GM23338 (cell line): ENCODE measurements at regions not wholly inside any gene's neighbourhood (a gene's known extent, or its start where the extent isn't known, plus 50 kb on each side); places are given as distances from the start of the nearest gene placed in this dataset.

ENCODE experiments used
- ATAC-seq: fragments of 200-7000 bp; cut with Tn5 transposase; 3 replicates; pipeline ENCODE4 v1.9.1; 2020
- DNase-seq: peaks from one replicate; pipeline ENCODE4 v3.0.0-alpha.2; 2015; ENCODE audit warnings: low spot score
- H2AFZ ChIP-seq: fragments of 200-600 bp; sonication (generic); 2 replicates; pipeline ENCODE4 v1.8.0; 2016; ENCODE audit warnings: antibody characterized with exemption, mild to moderate bottlenecking, moderate library complexity
- H3F3A ChIP-seq: fragments of 200-600 bp; sonication (generic); replicated peaks from 2 replicates; pipeline ENCODE4 v1.8.0; 2017; ENCODE audit warnings: antibody characterized with exemption, mixed run types, low read depth
- H3K27ac ChIP-seq: fragments of 200-600 bp; sonication (generic); 2 replicates; pipeline ENCODE4 v1.6.1; 2016; ENCODE audit warnings: low read depth
- H3K27me3 ChIP-seq: fragments of 200-600 bp; sonication (generic); 2 replicates; pipeline ENCODE4 v1.8.0; 2016; ENCODE audit warnings: mild to moderate bottlenecking, mixed run types, moderate library complexity; ENCODE audit not compliant: insufficient read depth
- H3K36me3 ChIP-seq: fragments of 200-600 bp; sonication (generic); 2 replicates; pipeline ENCODE4 v1.8.0; 2016; ENCODE audit warnings: mild to moderate bottlenecking; ENCODE audit not compliant: insufficient read depth
- H3K4me1 ChIP-seq: fragments of 200-600 bp; sonication (generic); 2 replicates; pipeline ENCODE4 v1.8.0; 2016; ENCODE audit warnings: mild to moderate bottlenecking, moderate library complexity; ENCODE audit not compliant: insufficient read depth
- H3K4me2 ChIP-seq: fragments of 200-600 bp; sonication (generic); 2 replicates; pipeline ENCODE4 v1.7.1; 2017; ENCODE audit warnings: mixed run types
- H3K4me3 ChIP-seq: fragments of 200-600 bp; sonication (generic); 2 replicates; pipeline ENCODE4 v1.6.1; 2016; ENCODE audit warnings: mixed run types
- H3K79me2 ChIP-seq: fragments of 200-600 bp; sonication (generic); replicated peaks from 2 replicates; pipeline ENCODE4 v1.8.0; 2017; ENCODE audit warnings: mild to moderate bottlenecking; ENCODE audit not compliant: insufficient read depth
- H3K9me2 ChIP-seq: fragments of 200-600 bp; sonication (generic); 2 replicates; pipeline ENCODE4 v1.8.0; 2017; ENCODE audit not compliant: insufficient read depth
- H4K20me1 ChIP-seq: fragments of 200-600 bp; sonication (generic); replicated peaks from 2 replicates; pipeline ENCODE4 v1.8.0; 2017; ENCODE audit warnings: mild to moderate bottlenecking; ENCODE audit not compliant: insufficient read depth
- H3K27ac Mint-ChIP-seq: 2 replicates; pipeline ENCODE4 v1.8.0; 2020; ENCODE audit warnings: inconsistent platforms, mild to moderate bottlenecking, moderate library complexity, mixed read lengths
- H3K27me3 Mint-ChIP-seq: 3 replicates; pipeline ENCODE4 v1.8.0; 2022; ENCODE audit warnings: low read depth, mild to moderate bottlenecking, moderate library complexity, mixed read lengths, inconsistent platforms; ENCODE audit not compliant: insufficient read depth, poor library complexity
- H3K36me3 Mint-ChIP-seq: 3 replicates; pipeline ENCODE4 v1.8.0; 2021; ENCODE audit warnings: low read depth, mild to moderate bottlenecking, inconsistent platforms, moderate library complexity, mixed read lengths
- H3K4me1 Mint-ChIP-seq: 3 replicates; pipeline ENCODE4 v1.8.0; 2020; ENCODE audit warnings: mild to moderate bottlenecking, inconsistent platforms, mixed read lengths
- H3K4me3 Mint-ChIP-seq: 3 replicates; pipeline ENCODE4 v1.8.0; 2021; ENCODE audit warnings: moderate library complexity, mild to moderate bottlenecking, inconsistent platforms, mixed read lengths
- H3K9me3 Mint-ChIP-seq: 3 replicates; pipeline ENCODE4 v1.8.0; 2020; ENCODE audit warnings: moderate library complexity, mild to moderate bottlenecking, inconsistent platforms, mixed read lengths
- CREB1 ChIP-seq: fragments of 250-450 bp; sonication (Bioruptor Pico); IDR thresholded peaks from 2 replicates; pipeline ENCODE4 v1.5.0; 2020; ENCODE audit warnings: low read depth, mild to moderate bottlenecking, moderate library complexity
- CTCF ChIP-seq, 2 experiments: fragments of 200-600 bp in 1 of 2; sonication (generic) in 1 of 2; conservative IDR thresholded peaks; 2 replicates each; pipeline versions ENCODE4 v1.5.1 to v1.6.1; 2016 to 2017; ENCODE audit warnings: antibody characterized with exemption in 2 of 2, low read depth in 2 of 2, mild to moderate bottlenecking in 2 of 2, moderate library complexity in 1 of 2
- EZH2 ChIP-seq: fragments of 200-600 bp; sonication (generic); IDR thresholded peaks from one replicate; pipeline ENCODE4 v1.8.0; 2017; ENCODE audit warnings: antibody characterized with exemption, mild to moderate bottlenecking, low read depth; ENCODE audit not compliant: unreplicated experiment
- EZH2phosphoT487 ChIP-seq: fragments of 200-600 bp; sonication (generic); IDR thresholded peaks from one replicate; pipeline ENCODE4 v1.8.1; 2018; ENCODE audit warnings: antibody characterized with exemption; ENCODE audit not compliant: unreplicated experiment
- JUNB ChIP-seq: IDR thresholded peaks from one replicate; pipeline ENCODE4 v1.6.1; 2016; ENCODE audit warnings: antibody characterized with exemption; ENCODE audit not compliant: unreplicated experiment
- NANOG ChIP-seq: IDR thresholded peaks from 2 replicates; pipeline ENCODE4 v1.6.1; 2016; ENCODE audit warnings: antibody characterized with exemption, borderline replicate concordance
- POLR2AphosphoS5 ChIP-seq: IDR thresholded peaks from 2 replicates; pipeline ENCODE4 v1.6.1; 2016; ENCODE audit warnings: antibody characterized with exemption, low read depth
- REST ChIP-seq: IDR thresholded peaks from one replicate; pipeline ENCODE4 v1.6.1; 2018; ENCODE audit warnings: antibody characterized with exemption; ENCODE audit not compliant: unreplicated experiment
- STAT1 ChIP-seq: IDR thresholded peaks from one replicate; pipeline ENCODE4 v1.6.1; 2016; ENCODE audit warnings: antibody characterized with exemption; ENCODE audit not compliant: unreplicated experiment
- ZNF114 ChIP-seq: fragments of 250-450 bp; sonication (Bioruptor Pico); IDR thresholded peaks from 2 replicates; pipeline ENCODE4 v1.5.0; 2020; ENCODE audit warnings: mild to moderate bottlenecking, moderate library complexity
- ZNF331 ChIP-seq: fragments of 250-450 bp; sonication (Bioruptor Pico); IDR thresholded peaks from 2 replicates; pipeline ENCODE4 v1.5.0; 2020; ENCODE audit warnings: low read depth, mild to moderate bottlenecking, moderate library complexity
- ZNF462 ChIP-seq: fragments of 250-450 bp; sonication (Bioruptor Pico); IDR thresholded peaks from 2 replicates; pipeline ENCODE4 v1.5.0; 2020; ENCODE audit warnings: mild to moderate bottlenecking, moderate library complexity

- TF ChIP-seq NANOG, result no peak
- TF ChIP-seq EZH2phosphoT487, result no peak
- TF ChIP-seq STAT1, result no peak
- no peak for TF ChIP-seq ZNF331 (CRISPR knock-in tag)
- TF ChIP-seq JUNB, result no peak
- no peak for TF ChIP-seq POLR2AphosphoS5
- no peak for TF ChIP-seq EZH2
Observed at GRCh38 chr22:27614006-27614649, 187.4 kb downstream of the MN1 start (continued).

GRCh38 chr22:27614650-27615007 lies 186.9 kb downstream of the MN1 start:
- no peak for DNase-seq
- H3K36me3 Mint-ChIP-seq, result no peaks in the 10 kb centered on the region
- no peaks in the 10 kb centered on the region for H3K9me2 ChIP-seq
- TF ChIP-seq EZH2, result no peak
- no peak for TF ChIP-seq CTCF (conservative IDR thresholded peaks at IDR 0.05; ENCODE audit: low read depth in 2 of 2)
- TF ChIP-seq JUNB, result no peak
- no peak for TF ChIP-seq NANOG
- no peak for TF ChIP-seq REST
- TF ChIP-seq ZNF331 (CRISPR knock-in tag), result no peak
- no peak for TF ChIP-seq CREB1 (CRISPR knock-in tag)
- no peak for TF ChIP-seq EZH2phosphoT487
- no peak for TF ChIP-seq ZNF462 (CRISPR knock-in tag)
- no peak for TF ChIP-seq ZNF114
- H3K79me2 ChIP-seq, result no peaks in the 10 kb centered on the region
- peak overlapping the region; percentile 50 for H3K4me3 ChIP-seq
- H3K27ac ChIP-seq, result no peak overlapping the region
- peaks cover 16% of the 10 kb centered on the region for H3K4me1 ChIP-seq
- no peak overlapping the region for H3K27ac Mint-ChIP-seq
- peak overlapping the region; percentile 54; the same call in 2 of the 3 replicates for H3K4me3 Mint-ChIP-seq
- peaks cover 33% of the 10 kb centered on the region for H3K27me3 ChIP-seq
- H2AFZ ChIP-seq, result peak overlapping the region; percentile 52; the same call in 1 of the 2 replicates
- H3K4me1 Mint-ChIP-seq, result peaks cover 35% of the 10 kb centered on the region
- H3K9me3 Mint-ChIP-seq, result no peaks in the 10 kb centered on the region; the same call in 2 of the 3 replicates
- H3K36me3 ChIP-seq, result no peaks in the 10 kb centered on the region
- ATAC-seq, result peak; percentile 31; the same call in 2 of the 3 replicates
- H4K20me1 ChIP-seq, result no peaks in the 10 kb centered on the region
- H3K27me3 Mint-ChIP-seq, result peaks cover 29% of the 10 kb centered on the region
- H3F3A ChIP-seq, result no peaks in the 10 kb centered on the region; the same call in 1 of the 2 replicates
- H3K4me2 ChIP-seq, result peak overlapping the region; percentile 72
